ENCODE measurements at regions not wholly inside any gene's neighbourhood (a gene's known extent, or its start where the extent isn't known, plus 50 kb on each side); places are given as distances from the start of the nearest gene placed in this dataset.

GRCh38 chr18:44062345-44062744, 618.3 kb upstream of the SETBP1 start:
- DNase-seq (ENCODE audit: low spot score) = no peak

GRCh38 chr18:44065206-44065605, 615.5 kb upstream of the SETBP1 start:
- no peak for DNase-seq (ENCODE audit: low spot score)

GRCh38 chr18:44066541-44066940, 614.1 kb upstream of the SETBP1 start:
- DNase-seq (ENCODE audit: low spot score) = no peak

- DNase-seq (ENCODE audit: low spot score) = no peak
These were observed 613.5 kb upstream of the SETBP1 start for GRCh38 chr18:44067186-44067585.

GRCh38 chr18:44075038-44075437, 605.6 kb upstream of the SETBP1 start:
- no peak for DNase-seq (ENCODE audit: low spot score)

- peak; percentile 14 for DNase-seq (ENCODE audit: low spot score)
These were observed 601.1 kb upstream of the SETBP1 start for GRCh38 chr18:44079606-44080005.

- DNase-seq (ENCODE audit: low spot score) = no peak
These were observed 600.6 kb upstream of the SETBP1 start for GRCh38 chr18:44080054-44080453.

- DNase-seq (ENCODE audit: low spot score) = no peak
These were observed 591.0 kb upstream of the SETBP1 start for GRCh38 chr18:44089732-44090131.

GRCh38 chr18:44090453-44090852, 590.2 kb upstream of the SETBP1 start:
- no peak for DNase-seq (ENCODE audit: low spot score)

GRCh38 chr18:44093253-44093652, 587.4 kb upstream of the SETBP1 start:
- no peak for DNase-seq (ENCODE audit: low spot score)

- no peak for DNase-seq (ENCODE audit: low spot score)
These were observed 584.7 kb upstream of the SETBP1 start for GRCh38 chr18:44096016-44096415.

GRCh38 chr18:44098551-44099098, 582.1 kb upstream of the SETBP1 start:
- peak; percentile 7 for DNase-seq (ENCODE audit: low spot score)

GRCh38 chr18:44107187-44107586, 573.5 kb upstream of the SETBP1 start:
- DNase-seq (ENCODE audit: low spot score) = no peak

GRCh38 chr18:44111337-44111736, 569.4 kb upstream of the SETBP1 start:
- DNase-seq (ENCODE audit: low spot score) = no peak

- no peak for DNase-seq (ENCODE audit: low spot score)
These were observed 562.9 kb upstream of the SETBP1 start for GRCh38 chr18:44117821-44118220.

GRCh38 chr18:44119607-44120006, 561.1 kb upstream of the SETBP1 start:
- DNase-seq (ENCODE audit: low spot score) = no peak

- no peak for DNase-seq (ENCODE audit: low spot score)
These were observed 556.9 kb upstream of the SETBP1 start for GRCh38 chr18:44123743-44124142.

- DNase-seq (ENCODE audit: low spot score) = no peak
These were observed 555.2 kb upstream of the SETBP1 start for GRCh38 chr18:44125446-44125845.

- DNase-seq (ENCODE audit: low spot score) = no peak
These were observed 554.1 kb upstream of the SETBP1 start for GRCh38 chr18:44126598-44126997.

- DNase-seq (ENCODE audit: low spot score) = no peak
These were observed 552.3 kb upstream of the SETBP1 start for GRCh38 chr18:44128365-44128764.

- DNase-seq (ENCODE audit: low spot score) = peak; percentile 14
These were observed 550.2 kb upstream of the SETBP1 start for GRCh38 chr18:44130376-44130942.

GRCh38 chr18:44133483-44133882, 547.2 kb upstream of the SETBP1 start:
- DNase-seq (ENCODE audit: low spot score) = no peak

GRCh38 chr18:44134447-44134846, 546.2 kb upstream of the SETBP1 start:
- DNase-seq (ENCODE audit: low spot score) = no peak

- no peak for DNase-seq (ENCODE audit: low spot score)
These were observed 544.9 kb upstream of the SETBP1 start for GRCh38 chr18:44135741-44136140.

Data from AG08396 (cell line).